ENCODE measurements at regions not wholly inside any gene's neighbourhood (a gene's known extent, or its start where the extent isn't known, plus 50 kb on each side); places are given as distances from the start of the nearest gene placed in this dataset.
A peak's percentile ranks its signal among the peaks of the same experiment; 100 is the strongest.

GRCh38 chr2:104701411-104701911, 152.5 kb upstream of the POU3F3 start:
- TF ChIP-seq CTCF (IDR thresholded peaks at IDR 0.05; ENCODE audit: partially characterized antibody, unreplicated experiment): no peak
- Mint-ChIP-seq H3K4me1 (ENCODE audit: low read depth, unreplicated experiment) (peaks cover 33% of the 10 kb centered on the region), H3K27ac (ENCODE audit: unreplicated experiment) (no peak overlapping the region), H3K4me3 (ENCODE audit: unreplicated experiment) (no peak overlapping the region), H3K27me3 (ENCODE audit: unreplicated experiment) (no peaks in the 10 kb centered on the region), H3K36me3 (ENCODE audit: unreplicated experiment) (no peaks in the 10 kb centered on the region), H3K9me3 (ENCODE audit: unreplicated experiment) (no peaks in the 10 kb centered on the region)
- DNase-seq: no peak

GRCh38 chr2:104702031-104702850, 151.7 kb upstream of the POU3F3 start:
- Mint-ChIP-seq H3K36me3 (ENCODE audit: unreplicated experiment) (no peaks in the 10 kb centered on the region), H3K4me1 (ENCODE audit: low read depth, unreplicated experiment) (peaks cover 33% of the 10 kb centered on the region), H3K27ac (ENCODE audit: unreplicated experiment) (peak overlapping the region; percentile 87), H3K9me3 (ENCODE audit: unreplicated experiment) (no peaks in the 10 kb centered on the region), H3K4me3 (ENCODE audit: unreplicated experiment) (peak overlapping the region; percentile 63), H3K27me3 (ENCODE audit: unreplicated experiment) (no peaks in the 10 kb centered on the region)
- DNase-seq: no peak
- TF ChIP-seq CTCF (IDR thresholded peaks at IDR 0.05; ENCODE audit: partially characterized antibody, unreplicated experiment): no peak

GRCh38 chr2:104703669-104704068, 150.2 kb upstream of the POU3F3 start:
- no peak for DNase-seq
- Mint-ChIP-seq H3K9me3 (ENCODE audit: unreplicated experiment) (no peaks in the 10 kb centered on the region), H3K4me3 (ENCODE audit: unreplicated experiment) (peak overlapping the region; percentile 30), H3K27ac (ENCODE audit: unreplicated experiment) (peak overlapping the region; percentile 81), H3K36me3 (ENCODE audit: unreplicated experiment) (no peaks in the 10 kb centered on the region), H3K4me1 (ENCODE audit: low read depth, unreplicated experiment) (peaks cover 33% of the 10 kb centered on the region), H3K27me3 (ENCODE audit: unreplicated experiment) (no peaks in the 10 kb centered on the region)
- no peak for TF ChIP-seq CTCF (IDR thresholded peaks at IDR 0.05; ENCODE audit: partially characterized antibody, unreplicated experiment)

GRCh38 chr2:104704496-104705245, 149.2 kb upstream of the POU3F3 start:
- Mint-ChIP-seq H3K4me3 (ENCODE audit: unreplicated experiment) (no peak overlapping the region), H3K27me3 (ENCODE audit: unreplicated experiment) (no peaks in the 10 kb centered on the region), H3K27ac (ENCODE audit: unreplicated experiment) (no peak overlapping the region), H3K9me3 (ENCODE audit: unreplicated experiment) (no peaks in the 10 kb centered on the region), H3K36me3 (ENCODE audit: unreplicated experiment) (no peaks in the 10 kb centered on the region), H3K4me1 (ENCODE audit: low read depth, unreplicated experiment) (peaks cover 33% of the 10 kb centered on the region)
- DNase-seq: no peak
- TF ChIP-seq CTCF (IDR thresholded peaks at IDR 0.05; ENCODE audit: partially characterized antibody, unreplicated experiment): no peak

- TF ChIP-seq CTCF (IDR thresholded peaks at IDR 0.05; ENCODE audit: partially characterized antibody, unreplicated experiment): no peak
- no peaks in the 10 kb centered on the region for H3K36me3 Mint-ChIP-seq (ENCODE audit: unreplicated experiment)
- H3K9me3 Mint-ChIP-seq (ENCODE audit: unreplicated experiment): no peaks in the 10 kb centered on the region
- DNase-seq: no peak
- H3K4me3 Mint-ChIP-seq (ENCODE audit: unreplicated experiment): no peak overlapping the region
- no peak overlapping the region for H3K27ac Mint-ChIP-seq (ENCODE audit: unreplicated experiment)
- no peaks in the 10 kb centered on the region for H3K27me3 Mint-ChIP-seq (ENCODE audit: unreplicated experiment)
- H3K4me1 Mint-ChIP-seq (ENCODE audit: low read depth, unreplicated experiment): peaks cover 31% of the 10 kb centered on the region
Observed at GRCh38 chr2:104707056-104707455, 146.9 kb upstream of the POU3F3 start.

Measured in glutamatergic neuron (in vitro differentiated cells).